Activated CD8-positive, alpha-beta memory T cell treated with anti-CD3 and anti-CD28 coated beads for 36 hours (primary cell): ENCODE measurements at regions not wholly inside any gene's neighbourhood (a gene's known extent, or its start where the extent isn't known, plus 50 kb on each side); places are given as distances from the start of the nearest gene placed in this dataset.
"Not testable (repeated sequence)": the region's sequence is repeated elsewhere in the genome, so short reads cannot be mapped to it uniquely, and the experiment has no call there.

Source experiments
- CTCF ChIA-PET: fragments of 350-600 bp; sonication (Branson Sonifier 250); formaldehyde crosslinking; loops from one replicate; lab custom pipeline; 2021; ENCODE audit warnings: antibody characterized with exemption; lab: Charles Lee
- POLR2A ChIA-PET: fragments of 350-600 bp; sonication (Branson Sonifier 250); formaldehyde crosslinking; loops from one replicate; lab custom pipeline; 2021; ENCODE audit warnings: antibody characterized with exemption; lab: Charles Lee

- ChIA-PET POLR2A (no interaction called here), CTCF (no interaction called here)
These were observed 423.0 kb downstream of the BRD1 start for GRCh38 chr22:49404576-49405241.

DNA sequence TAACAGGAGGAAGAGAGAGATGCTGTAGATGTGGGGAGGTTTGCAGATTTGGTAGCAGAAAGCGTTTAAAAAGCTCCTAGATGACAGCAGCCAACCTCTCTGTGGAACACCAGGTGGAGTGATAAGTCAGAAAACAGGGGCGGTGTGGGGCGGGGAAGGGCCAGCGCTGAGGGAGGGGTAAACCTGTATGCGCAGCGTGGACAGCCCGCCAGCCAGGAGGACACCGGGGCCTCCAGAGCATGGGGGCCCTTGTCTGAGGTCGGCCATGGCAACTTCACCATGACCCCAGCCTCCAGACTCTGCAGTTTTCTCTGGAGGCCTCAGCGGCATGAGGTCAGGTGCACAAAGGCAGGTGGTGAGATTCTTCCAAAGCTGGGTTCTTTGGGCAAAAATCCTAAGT, 423.7 kb downstream of the BRD1 start:
- ChIA-PET CTCF (no interaction called here), POLR2A (no interaction called here)

DNA sequence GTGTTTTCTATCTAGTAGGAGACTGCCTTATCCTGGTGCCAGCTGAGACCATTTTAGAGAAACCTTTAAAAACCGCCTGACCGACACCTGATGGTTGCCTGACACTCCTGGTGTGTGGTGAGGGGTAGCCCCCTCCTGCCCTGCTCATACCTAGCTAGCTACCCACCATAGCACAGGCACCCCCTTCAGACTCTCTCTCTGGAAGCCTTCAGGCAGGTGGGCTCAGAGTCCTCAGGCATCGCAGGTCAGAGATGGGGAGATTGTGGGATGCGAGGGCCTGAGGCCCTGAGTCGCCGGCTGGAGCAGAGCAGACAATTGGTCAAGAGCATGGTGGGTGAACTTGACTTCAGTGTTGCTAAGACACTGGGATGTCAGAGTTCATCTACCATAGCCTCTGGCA, 424.6 kb downstream of the BRD1 start:
- ChIA-PET CTCF (no interaction called here), POLR2A (no interaction called here)

DNA sequence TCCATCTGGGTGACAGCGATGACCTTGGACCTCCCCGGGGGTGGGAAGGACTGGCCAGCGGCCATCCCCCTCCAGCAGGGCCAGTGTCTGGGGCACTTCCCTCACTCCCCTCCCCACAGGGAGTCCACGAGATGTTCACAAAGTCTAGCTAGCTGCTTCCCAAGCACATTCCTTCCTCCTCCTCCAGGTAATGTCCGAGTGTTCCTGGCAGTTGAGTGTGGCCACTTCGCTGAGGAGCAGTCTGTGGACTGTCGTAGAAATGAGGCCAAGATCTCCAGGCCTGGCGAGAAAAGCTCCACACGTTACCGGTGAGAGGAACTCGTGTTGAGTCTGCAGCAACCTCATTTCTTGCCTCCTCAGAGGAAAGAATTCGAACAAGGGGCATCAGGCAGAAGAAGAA, 425.5 kb downstream of the BRD1 start:
- ChIA-PET CTCF (no interaction called here), POLR2A (no interaction called here)

GRCh38 chr22:49400941-49401598, 426.6 kb downstream of the BRD1 start:
- POLR2A ChIA-PET = no interaction called here
- CTCF ChIA-PET = no interaction called here

GRCh38 chr22:49400136-49400940, 427.3 kb downstream of the BRD1 start:
- POLR2A ChIA-PET = no interaction called here
- CTCF ChIA-PET = no interaction called here

DNA sequence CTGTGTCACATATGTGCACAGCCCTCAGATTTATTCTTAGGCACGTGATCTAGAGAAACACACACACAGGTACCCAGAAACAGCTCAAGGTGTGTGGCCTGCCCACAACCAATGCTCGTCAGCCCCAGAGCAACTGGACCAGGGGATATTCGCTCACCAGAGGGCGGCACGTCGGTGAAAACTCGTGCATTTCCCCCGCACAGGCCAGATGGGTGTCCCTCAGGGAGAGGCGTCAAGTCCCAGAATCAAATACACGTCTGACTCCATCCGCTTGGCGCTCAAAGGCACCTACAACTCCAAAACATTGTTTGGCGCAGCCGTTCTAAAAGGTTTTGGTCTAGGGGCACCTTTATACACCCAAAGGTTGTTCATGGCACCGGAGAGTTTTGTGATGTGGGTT, 429.0 kb downstream of the BRD1 start:
- POLR2A ChIA-PET = no interaction called here

GRCh38 chr22:49398115-49398514, 429.6 kb downstream of the BRD1 start:
- CTCF ChIA-PET = no interaction called here

More for the DNA sequence above, 429.0 kb downstream of the BRD1 start:
- CTCF ChIA-PET = no interaction called here

DNA sequence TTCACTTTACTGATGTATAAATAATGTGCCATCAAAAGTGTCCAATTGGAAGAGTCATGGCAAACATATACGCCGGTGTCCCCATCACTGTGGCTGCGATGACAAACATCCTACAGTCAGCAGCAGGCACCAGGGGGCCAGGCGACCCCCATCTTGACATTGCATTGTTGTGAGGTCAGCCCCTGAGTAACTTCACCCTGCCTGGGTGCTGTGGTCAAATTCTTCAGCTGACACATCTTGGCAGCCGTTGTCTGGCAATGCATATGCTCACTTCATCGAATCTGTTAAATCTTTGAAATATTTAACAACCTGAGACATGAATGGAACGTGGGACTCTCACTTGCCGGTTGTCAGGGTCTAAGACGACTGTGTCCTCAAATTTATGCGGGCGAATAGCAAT, 430.9 kb downstream of the BRD1 start:
- CTCF ChIA-PET = no interaction called here
- POLR2A ChIA-PET = no interaction called here

More at GRCh38 chr22:49398115-49398514, 429.6 kb downstream of the BRD1 start:
- POLR2A ChIA-PET = no interaction called here

DNA sequence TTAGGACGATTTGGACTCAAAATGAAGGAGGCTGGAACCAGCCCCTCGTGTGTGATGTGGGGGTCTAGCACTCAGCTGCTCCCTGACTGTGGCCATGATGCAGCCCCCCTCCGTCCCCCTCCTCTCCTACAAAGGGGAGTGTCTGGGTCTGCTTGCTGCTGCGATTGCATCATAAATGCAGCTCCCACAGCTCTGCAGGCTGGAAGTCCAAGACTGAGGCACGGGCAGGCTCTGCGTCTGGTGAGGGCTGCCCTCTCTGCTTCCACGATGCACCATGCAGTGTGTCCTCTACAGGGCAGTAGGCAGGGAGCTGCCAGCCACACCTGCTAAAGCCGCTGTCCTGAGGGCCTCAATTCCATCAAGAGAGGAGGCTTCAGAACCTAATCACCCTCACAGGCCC, 432.1 kb downstream of the BRD1 start:
- CTCF ChIA-PET = no interaction called here

GRCh38 chr22:49395062-49395461, 432.6 kb downstream of the BRD1 start:
- CTCF ChIA-PET, POLR2A ChIA-PET: not testable (repeated sequence)

More for the DNA sequence above, 432.1 kb downstream of the BRD1 start:
- POLR2A ChIA-PET = no interaction called here

DNA sequence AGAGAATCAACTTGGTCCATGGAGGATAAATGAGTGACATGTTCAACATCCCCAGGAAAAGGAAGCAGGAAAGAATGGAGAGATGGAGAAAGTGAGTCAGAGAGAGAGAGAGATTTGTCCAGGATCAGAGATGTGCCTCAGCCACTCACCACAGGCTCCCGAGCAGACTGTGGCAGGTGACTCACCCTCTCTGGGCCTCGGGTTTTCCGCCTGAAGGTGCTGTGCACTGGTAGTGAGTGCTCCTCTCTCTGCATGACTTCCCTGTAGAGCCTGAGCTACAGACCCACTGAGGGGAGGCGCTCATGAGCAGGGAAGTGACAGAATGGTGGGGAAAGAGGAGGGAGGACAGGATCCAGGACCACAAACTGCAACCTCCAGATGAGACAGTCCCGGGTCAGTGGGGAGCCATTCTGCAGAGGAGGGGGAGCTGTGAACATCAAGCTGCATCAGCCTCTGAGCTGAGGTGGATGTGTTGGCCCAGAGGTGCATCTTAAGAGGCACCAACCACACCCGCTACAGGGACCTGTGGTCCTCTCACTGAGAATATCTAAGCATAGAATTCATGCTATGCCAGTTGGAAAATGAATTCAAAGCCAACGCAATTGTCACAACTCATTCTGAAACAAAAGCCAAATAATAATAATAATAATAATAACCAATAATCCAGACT, 433.4 kb downstream of the BRD1 start:
- CTCF ChIA-PET = no interaction called here
- POLR2A ChIA-PET = no interaction called here

GRCh38 chr22:49393526-49393925, 434.1 kb downstream of the BRD1 start:
- CTCF ChIA-PET = no interaction called here
- POLR2A ChIA-PET = no interaction called here

DNA sequence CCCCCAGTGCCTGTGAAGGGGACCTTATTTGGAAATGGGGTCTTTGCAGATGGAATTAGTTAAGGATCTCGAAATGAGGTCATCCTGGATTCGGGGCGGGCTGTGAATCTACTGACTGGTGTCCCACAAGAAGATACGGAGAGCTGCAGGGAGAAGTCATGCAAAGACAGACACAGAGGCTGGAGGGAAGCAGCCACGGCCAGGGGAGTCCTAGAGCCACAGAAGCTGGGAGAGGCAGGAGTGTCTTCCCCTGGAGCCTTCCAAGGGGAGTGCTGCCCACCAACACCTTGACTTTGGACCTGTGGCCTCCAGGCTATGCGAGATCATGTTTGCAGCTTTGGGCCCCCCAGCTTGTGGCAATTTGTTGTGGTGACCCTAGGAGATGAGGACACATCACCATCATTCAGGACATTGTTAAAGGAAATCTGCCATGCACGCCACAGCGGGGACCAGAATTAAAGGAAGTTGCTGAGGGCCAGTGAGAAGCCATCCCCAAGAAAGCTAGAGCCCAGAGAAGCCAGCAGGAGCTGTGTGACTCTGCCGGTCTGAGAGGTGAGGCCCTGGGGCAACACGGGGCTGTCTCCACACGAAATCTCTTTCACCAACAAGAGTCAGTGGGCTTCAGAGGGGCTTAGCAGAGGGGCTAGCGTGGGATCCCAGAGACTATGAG, 434.7 kb downstream of the BRD1 start:
- ChIA-PET CTCF (no interaction called here), POLR2A (no interaction called here)

DNA sequence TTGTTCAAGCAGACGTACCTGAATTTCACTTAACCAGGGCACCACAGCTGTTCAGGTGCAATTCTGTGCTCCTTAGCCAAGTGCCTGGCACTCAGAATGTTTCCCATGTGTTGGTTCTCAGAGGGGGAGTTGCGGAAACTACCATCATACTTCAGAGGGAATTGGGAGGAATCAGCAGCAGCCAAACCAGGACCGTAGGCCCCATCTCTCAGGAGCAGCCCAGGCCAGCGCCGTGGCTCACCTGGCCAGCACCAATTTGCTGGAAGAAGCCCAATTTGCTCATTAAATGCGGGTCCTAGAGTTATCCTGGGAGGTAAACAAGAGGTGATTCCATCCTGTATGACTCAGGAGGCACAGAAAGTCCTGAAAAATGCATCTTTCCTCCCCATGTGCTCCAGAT, 435.4 kb downstream of the BRD1 start:
- CTCF ChIA-PET = no interaction called here
- POLR2A ChIA-PET = no interaction called here

- ChIA-PET POLR2A (no interaction called here), CTCF (no interaction called here)
These were observed 436.2 kb downstream of the BRD1 start for GRCh38 chr22:49391436-49391835.

GRCh38 chr22:49390954-49391353, 436.7 kb downstream of the BRD1 start:
- POLR2A ChIA-PET = no interaction called here
- CTCF ChIA-PET = interaction anchor here (1.4 kb wide), 1 partner anchor 11 kb away, joined by 3 read pairs; no protein-coding TSS in a partner anchor

DNA sequence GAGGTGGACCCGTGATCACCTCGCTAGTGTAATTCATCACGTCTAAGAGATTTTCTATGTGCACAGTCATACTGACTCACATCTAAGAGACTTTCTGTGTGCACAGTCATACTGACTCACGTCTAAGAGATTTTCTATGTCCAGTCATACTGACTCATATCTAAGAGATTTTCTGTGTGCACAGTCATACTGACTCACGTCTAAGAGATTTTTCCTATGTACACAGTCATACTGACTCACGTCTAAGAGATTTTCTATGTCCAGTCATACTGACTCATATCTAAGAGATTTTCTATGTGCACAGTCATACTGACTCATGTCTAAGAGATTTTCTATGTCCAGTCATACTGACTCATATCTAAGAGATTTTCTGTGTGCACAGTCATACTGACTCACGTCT, 443.8 kb downstream of the BRD1 start:
- CTCF ChIA-PET, POLR2A ChIA-PET: not testable (repeated sequence)

DNA sequence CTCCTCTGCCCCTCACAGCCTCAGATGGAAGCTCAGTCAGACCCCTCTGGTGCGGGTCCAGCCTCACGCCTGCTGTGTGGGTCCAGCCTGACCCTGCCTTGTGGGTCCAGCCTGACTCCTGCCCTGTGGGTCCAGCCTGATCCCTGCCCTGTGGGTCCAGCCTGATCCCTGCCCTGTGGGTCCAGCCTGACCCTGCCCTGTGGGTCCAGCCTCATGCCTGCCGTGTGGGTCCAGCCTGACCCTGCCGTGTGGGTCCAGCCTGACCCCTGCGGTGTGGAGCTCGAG, 445.3 kb downstream of the BRD1 start:
- ChIA-PET POLR2A (no interaction called here), CTCF (no interaction called here)
